Erythroblast (primary cell): ENCODE measurements at regions not wholly inside any gene's neighbourhood (a gene's known extent, or its start where the extent isn't known, plus 50 kb on each side); places are given as distances from the start of the nearest gene placed in this dataset.
"Not testable (repeated sequence)": the region's sequence is repeated elsewhere in the genome, so short reads cannot be mapped to it uniquely, and the experiment has no call there.

Source experiments
- DNase-seq, 2 experiments: peaks; one replicate each; lab custom pipeline; 2025; lab: John Stamatoyannopoulos, UW
- GATA1 ChIP-seq: IDR thresholded peaks from 2 replicates; pipeline ENCODE4 v1.6.1; 2011; ENCODE audit warnings: low read depth, mild to moderate bottlenecking, control low read depth, low read length, moderate library complexity
- POLR2A ChIP-seq: IDR thresholded peaks from 2 replicates; pipeline ENCODE4 v1.6.1; 2011; ENCODE audit warnings: mild to moderate bottlenecking, low read length

GRCh38 chr12:116368196-116369194 is 91.0 kb upstream of the MED13L start:
- TF ChIP-seq GATA1 (no peak), POLR2A (no peak)
- DNase-seq: no peak

GRCh38 chr12:116370004-116370404 is 92.5 kb upstream of the MED13L start:
- TF ChIP-seq GATA1: no peak
- no peak for TF ChIP-seq POLR2A
- no peak for DNase-seq

DNA sequence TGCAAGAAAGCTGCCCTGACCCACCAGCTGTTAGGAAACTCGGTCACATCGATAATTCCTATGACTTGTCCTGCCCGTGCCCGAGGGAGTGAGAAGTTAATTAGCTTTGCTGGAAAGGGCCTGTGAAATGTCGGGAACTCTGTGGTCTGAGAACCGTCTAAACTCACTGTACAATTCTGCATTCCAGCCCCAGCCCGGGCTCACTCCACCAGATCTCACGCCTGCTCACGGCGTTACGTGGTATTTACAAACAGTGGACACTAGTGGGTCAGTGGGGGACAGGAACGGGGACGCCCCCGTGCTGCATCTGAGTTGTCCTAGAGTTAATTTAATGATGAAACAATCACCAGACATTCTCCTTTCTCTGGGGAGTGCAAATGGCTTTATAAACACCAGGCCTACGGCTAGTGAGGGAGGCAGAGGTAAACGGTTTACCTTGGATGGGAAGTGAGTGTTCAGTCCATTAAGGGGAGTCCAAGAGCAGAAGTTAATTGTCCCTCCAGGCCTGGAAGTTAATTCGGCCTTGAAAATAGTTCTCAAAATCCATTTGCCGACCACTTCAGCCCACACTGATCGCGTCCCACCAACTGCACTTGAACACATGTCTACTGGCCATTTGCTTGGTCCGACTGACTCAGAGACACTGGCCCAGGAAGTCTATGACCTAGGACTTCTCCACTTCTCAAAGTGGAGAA is 93.5 kb upstream of the MED13L start:
- DNase-seq: no peak
- no peak for TF ChIP-seq GATA1
- TF ChIP-seq POLR2A: no peak

GRCh38 chr12:116372815-116373214 is 95.3 kb upstream of the MED13L start:
- TF ChIP-seq GATA1: no peak
- no peak for TF ChIP-seq POLR2A
- DNase-seq: no peak

- no peak for TF ChIP-seq POLR2A
- no peak for TF ChIP-seq GATA1
- DNase-seq: no peak
Observed at GRCh38 chr12:116373572-116374206, 96.2 kb upstream of the MED13L start.

GRCh38 chr12:116374207-116374606 is 96.7 kb upstream of the MED13L start:
- TF ChIP-seq GATA1: no peak
- no peak for TF ChIP-seq POLR2A
- no peak for DNase-seq

DNA sequence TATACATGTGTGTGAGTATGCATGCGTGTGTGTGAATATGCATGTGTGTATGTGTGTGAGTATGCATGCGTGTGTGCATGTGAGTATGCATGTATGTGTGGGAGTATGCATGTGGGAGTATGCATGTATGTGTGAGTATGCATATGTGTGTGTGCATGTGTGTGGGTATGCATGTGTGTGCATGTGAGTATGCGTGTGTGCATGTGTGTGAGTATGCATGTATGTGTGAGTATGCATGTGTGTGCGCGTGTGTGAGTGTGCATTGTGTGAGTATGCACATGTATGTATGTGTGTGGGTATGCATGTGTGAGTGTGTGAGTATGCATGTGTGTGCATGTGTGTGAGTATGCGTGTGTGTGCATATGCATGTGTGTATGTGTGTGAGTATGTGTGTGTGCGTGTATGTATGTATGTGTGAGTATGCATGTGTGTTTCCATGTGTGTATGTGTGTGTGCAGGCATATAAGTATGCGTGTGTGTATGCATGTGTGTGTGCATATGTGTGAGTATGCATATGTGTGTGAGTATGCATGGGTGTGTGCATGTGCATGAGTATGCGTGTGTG is 97.9 kb upstream of the MED13L start:
- peak in 1 of 2 experiments; percentile 38 for DNase-seq
- TF ChIP-seq POLR2A: no peak
- TF ChIP-seq GATA1: no peak

- no peak for DNase-seq
- TF ChIP-seq POLR2A (no peak), GATA1 (no peak)
Observed at GRCh38 chr12:116376354-116377193, 99.1 kb upstream of the MED13L start.

DNA sequence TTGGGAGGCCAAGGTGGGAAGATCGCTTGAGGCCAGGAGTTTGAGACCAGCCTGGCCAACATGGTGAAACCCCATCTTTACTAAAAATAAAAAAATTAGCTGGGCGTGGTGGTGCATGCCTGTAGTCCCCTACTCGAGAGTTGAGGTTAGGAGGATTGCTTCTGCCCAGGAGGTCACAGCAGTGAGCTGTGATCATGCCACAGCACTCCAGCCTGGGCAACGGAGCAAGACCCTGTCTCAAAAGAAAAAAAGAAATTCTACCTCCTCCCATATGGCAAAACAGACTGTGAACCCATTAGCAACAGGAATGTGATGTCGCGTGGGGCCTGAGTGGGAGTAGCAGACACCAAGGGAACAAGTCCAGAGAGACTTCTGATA is 99.7 kb upstream of the MED13L start:
- DNase-seq: not testable (repeated sequence)

GRCh38 chr12:116378002-116378401 is 100.5 kb upstream of the MED13L start:
- TF ChIP-seq GATA1: no peak
- TF ChIP-seq POLR2A: no peak

GRCh38 chr12:116380108-116380507 is 102.6 kb upstream of the MED13L start:
- DNase-seq: no peak
- TF ChIP-seq GATA1 (no peak), POLR2A (no peak)

More at GRCh38 chr12:116378002-116378401, 100.5 kb upstream of the MED13L start:
- no peak for DNase-seq

DNA sequence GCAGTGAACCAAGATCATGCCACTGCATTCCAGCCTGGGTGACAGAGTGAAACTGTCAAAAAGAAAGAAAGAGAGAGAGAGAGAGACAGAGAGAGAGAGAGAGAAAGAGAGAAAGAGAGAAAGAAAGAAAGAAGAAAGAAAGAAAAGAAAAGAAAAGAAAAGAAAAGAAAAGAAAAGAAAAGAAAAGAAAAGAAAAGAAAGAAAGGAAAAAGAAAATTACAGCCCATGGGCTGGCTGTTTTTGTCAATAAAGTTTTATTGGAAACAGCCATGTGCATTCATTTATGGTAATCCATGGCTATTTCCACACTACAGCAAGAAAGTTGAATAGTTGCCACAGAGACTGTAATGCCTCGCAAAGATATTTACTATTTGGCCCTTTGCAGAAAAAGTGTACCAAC is 103.2 kb upstream of the MED13L start:
- DNase-seq: not testable (repeated sequence)

DNA sequence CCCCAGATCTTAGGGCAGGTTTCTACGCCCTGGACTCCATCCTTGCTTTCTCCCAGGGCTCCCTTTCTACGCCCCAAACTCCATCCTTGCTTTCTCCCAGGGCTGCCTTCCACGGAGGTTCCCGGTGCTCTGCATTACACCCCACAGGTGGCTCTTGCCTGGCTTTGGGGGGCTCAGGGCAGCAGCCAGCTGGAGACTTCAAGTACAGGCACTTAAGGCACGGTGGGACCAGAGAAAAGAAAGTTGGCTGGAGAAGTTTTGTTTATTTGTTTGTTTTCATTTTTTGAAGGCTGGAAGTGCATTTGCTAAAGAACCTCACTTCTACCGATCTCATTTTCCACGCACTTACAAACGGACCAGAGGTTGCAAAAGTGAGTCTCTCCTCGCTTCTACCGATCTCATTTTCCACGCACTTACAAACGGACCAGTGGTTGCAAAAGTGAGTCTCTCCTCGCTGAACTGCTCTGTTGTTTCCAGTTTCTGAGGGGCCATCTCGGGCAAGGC is 103.8 kb upstream of the MED13L start:
- TF ChIP-seq POLR2A (no peak), GATA1 (no peak)
- DNase-seq: no peak
